PFSK-1 (cell line): ENCODE measurements at regions not wholly inside any gene's neighbourhood (a gene's known extent, or its start where the extent isn't known, plus 50 kb on each side); places are given as distances from the start of the nearest gene placed in this dataset.

ENCODE experiments used
- REST ChIP-seq, 2 experiments: IDR thresholded peaks; 2 replicates each; pipeline versions ENCODE4 v1.6.1 to v1.8.0; 2011 to 2012; ENCODE audit warnings: low read depth in 2 of 2, low read length in 2 of 2, control low read depth in 1 of 2, inconsistent platforms in 1 of 2, mild to moderate bottlenecking in 1 of 2, moderate library complexity in 1 of 2; ENCODE audit not compliant: insufficient read depth in 1 of 2
- SIN3A ChIP-seq: IDR thresholded peaks from 2 replicates; pipeline ENCODE4 v1.6.1; 2012; ENCODE audit warnings: mild to moderate bottlenecking, low read length, moderate library complexity, borderline replicate concordance; ENCODE audit not compliant: insufficient read depth
- TAF1 ChIP-seq: IDR thresholded peaks from 2 replicates; pipeline ENCODE4 v1.6.1; 2012; ENCODE audit warnings: low read length, control low read depth, borderline replicate concordance; ENCODE audit not compliant: insufficient read depth

- TF ChIP-seq TAF1 (no peak), SIN3A (no peak), REST (IDR thresholded peaks at IDR 0.05; ENCODE audit: insufficient read depth in 1 of 2, low read depth in 2 of 2, low read length in 2 of 2) (no peak)
Measured at GRCh38 chr1:229158341-229158921, 112.5 kb upstream of the RAB4A start.
